MM.1S (cell line): ENCODE measurements at regions not wholly inside any gene's neighbourhood (a gene's known extent, or its start where the extent isn't known, plus 50 kb on each side); places are given as distances from the start of the nearest gene placed in this dataset.

Source experiments
- CTCF ChIP-seq: fragments of 300-600 bp; sonication (generic); IDR thresholded peaks from 2 replicates; pipeline ENCODE4 v1.5.1; 2016; ENCODE audit warnings: antibody characterized with exemption, low read length, mixed read lengths
- EZH2 ChIP-seq: fragments of 300-600 bp; sonication (generic); optimal IDR thresholded peaks from 2 replicates; pipeline ENCODE3; 2017; ENCODE audit warnings: low read depth, mild to moderate bottlenecking, antibody characterized with exemption, low read length, mixed read lengths
- EZH2phosphoT487 ChIP-seq: fragments of 300-600 bp; sonication (generic); IDR thresholded peaks from 2 replicates; pipeline ENCODE4 v1.6.1; 2018; ENCODE audit warnings: antibody characterized with exemption, low read length

GRCh38 chr20:12395353-12395752 is 477.7 kb downstream of the BTBD3 start:
- TF ChIP-seq CTCF (no peak), EZH2 (no peak), EZH2phosphoT487 (no peak)
